ENCODE measurements at regions not wholly inside any gene's neighbourhood (a gene's known extent, or its start where the extent isn't known, plus 50 kb on each side); places are given as distances from the start of the nearest gene placed in this dataset.

DNA sequence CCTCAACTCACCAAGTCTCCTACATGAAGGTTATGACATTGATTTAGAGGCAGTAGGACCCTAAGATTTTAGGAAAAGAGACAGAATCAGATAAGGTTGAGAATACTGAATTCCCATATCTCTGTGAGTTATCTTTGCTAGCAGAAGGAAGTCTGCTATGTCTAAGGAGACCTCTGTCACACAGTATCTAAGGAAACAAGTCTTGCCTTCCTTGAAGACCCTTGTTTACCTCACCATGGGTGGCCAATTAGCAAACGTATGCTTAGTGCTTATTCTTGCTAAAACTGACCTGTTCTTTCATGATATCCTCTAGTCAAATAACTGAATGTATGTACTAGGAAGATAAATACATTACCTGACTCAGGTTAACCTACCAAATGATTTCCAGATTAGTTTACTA lies 855.4 kb upstream of the SLITRK1 start:
- H3K9me3 ChIP-seq (ENCODE audit: control insufficient read depth in 1 of 2, insufficient read depth in 1 of 2, low read depth in 1 of 2, low read length in 2 of 2), result peaks cover 0 to 5% of the 10 kb centered on the region in 2 experiments; a peak in 1 of 4 replicates
- H4K20me1 ChIP-seq (ENCODE audit: insufficient read depth), result no peaks in the 10 kb centered on the region
- ChIA-PET RAD21 (ENCODE audit: low non-redundant PET in 1 of 2, low total read pairs in 2 of 2, uncharacterized antibody in 2 of 2, unreplicated experiment in 2 of 2) (no interaction called here), CTCF (no interaction called here), POLR2A (no interaction called here)
- no peak overlapping the region for H3K27ac ChIP-seq (ENCODE audit: low read depth, low read length)
- H3K27me3 ChIP-seq (ENCODE audit: insufficient read depth, low read length), result no peaks in the 10 kb centered on the region
- H3K4me1 ChIP-seq (ENCODE audit: control insufficient read depth in 1 of 2, insufficient read depth in 2 of 2, low read length in 2 of 2), result no peaks in the 10 kb centered on the region
- no peaks in the 10 kb centered on the region for H3K36me3 ChIP-seq (ENCODE audit: control insufficient read depth in 1 of 2, insufficient read depth in 2 of 2, low read length in 2 of 2)
- no TSS peak for BruUV-seq (replicated peaks)
- no peaks in the 10 kb centered on the region for H3K9me2 ChIP-seq (ENCODE audit: insufficient read depth)
- ATAC-seq, result no peak
- no peak overlapping the region for H3K9ac ChIP-seq (ENCODE audit: low read length)
- DNase-seq (ENCODE audit: low read depth, low spot score), result no peak
- H3K4me2 ChIP-seq (ENCODE audit: low read length), result no peak overlapping the region
- intact Hi-C loops (cut with micrococcal nuclease), result no loop called here
- H3K79me2 ChIP-seq (ENCODE audit: insufficient read depth, low read length), result no peaks in the 10 kb centered on the region
- TF ChIP-seq SIN3A (IDR thresholded peaks at IDR 0.05; ENCODE audit: low read depth), result no peak
- no peak for TF ChIP-seq ZFX (IDR thresholded peaks at IDR 0.05)
- no peak for TF ChIP-seq EZH2 (IDR thresholded peaks at IDR 0.05)
- no peak for TF ChIP-seq ELF1 (IDR thresholded peaks at IDR 0.05; ENCODE audit: borderline replicate concordance, low read depth)
- TF ChIP-seq POLR2A (IDR thresholded peaks at IDR 0.05; ENCODE audit: borderline replicate concordance, extremely low read depth, insufficient read depth, insufficient read length), result no peak
- no peak for TF ChIP-seq EGR1 (IDR thresholded peaks at IDR 0.05; ENCODE audit: low read depth)
- TF ChIP-seq, protein P1, sequence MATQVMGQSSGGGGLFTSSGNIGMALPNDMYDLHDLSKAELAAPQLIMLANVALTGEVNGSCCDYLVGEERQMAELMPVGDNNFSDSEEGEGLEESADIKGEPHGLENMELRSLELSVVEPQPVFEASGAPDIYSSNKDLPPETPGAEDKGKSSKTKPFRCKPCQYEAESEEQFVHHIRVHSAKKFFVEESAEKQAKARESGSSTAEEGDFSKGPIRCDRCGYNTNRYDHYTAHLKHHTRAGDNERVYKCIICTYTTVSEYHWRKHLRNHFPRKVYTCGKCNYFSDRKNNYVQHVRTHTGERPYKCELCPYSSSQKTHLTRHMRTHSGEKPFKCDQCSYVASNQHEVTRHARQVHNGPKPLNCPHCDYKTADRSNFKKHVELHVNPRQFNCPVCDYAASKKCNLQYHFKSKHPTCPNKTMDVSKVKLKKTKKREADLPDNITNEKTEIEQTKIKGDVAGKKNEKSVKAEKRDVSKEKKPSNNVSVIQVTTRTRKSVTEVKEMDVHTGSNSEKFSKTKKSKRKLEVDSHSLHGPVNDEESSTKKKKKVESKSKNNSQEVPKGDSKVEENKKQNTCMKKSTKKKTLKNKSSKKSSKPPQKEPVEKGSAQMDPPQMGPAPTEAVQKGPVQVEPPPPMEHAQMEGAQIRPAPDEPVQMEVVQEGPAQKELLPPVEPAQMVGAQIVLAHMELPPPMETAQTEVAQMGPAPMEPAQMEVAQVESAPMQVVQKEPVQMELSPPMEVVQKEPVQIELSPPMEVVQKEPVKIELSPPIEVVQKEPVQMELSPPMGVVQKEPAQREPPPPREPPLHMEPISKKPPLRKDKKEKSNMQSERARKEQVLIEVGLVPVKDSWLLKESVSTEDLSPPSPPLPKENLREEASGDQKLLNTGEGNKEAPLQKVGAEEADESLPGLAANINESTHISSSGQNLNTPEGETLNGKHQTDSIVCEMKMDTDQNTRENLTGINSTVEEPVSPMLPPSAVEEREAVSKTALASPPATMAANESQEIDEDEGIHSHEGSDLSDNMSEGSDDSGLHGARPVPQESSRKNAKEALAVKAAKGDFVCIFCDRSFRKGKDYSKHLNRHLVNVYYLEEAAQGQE (IDR thresholded peaks at IDR 0.05; ENCODE audit: low read depth), result no peak
- no peak for TF ChIP-seq CEBPB (IDR thresholded peaks at IDR 0.05; ENCODE audit: low read depth)
- TF ChIP-seq EZH2phosphoT487 (IDR thresholded peaks at IDR 0.05; ENCODE audit: borderline replicate concordance), result no peak
- TF ChIP-seq JUND (IDR thresholded peaks at IDR 0.05), result no peak
- TF ChIP-seq, protein P2, sequence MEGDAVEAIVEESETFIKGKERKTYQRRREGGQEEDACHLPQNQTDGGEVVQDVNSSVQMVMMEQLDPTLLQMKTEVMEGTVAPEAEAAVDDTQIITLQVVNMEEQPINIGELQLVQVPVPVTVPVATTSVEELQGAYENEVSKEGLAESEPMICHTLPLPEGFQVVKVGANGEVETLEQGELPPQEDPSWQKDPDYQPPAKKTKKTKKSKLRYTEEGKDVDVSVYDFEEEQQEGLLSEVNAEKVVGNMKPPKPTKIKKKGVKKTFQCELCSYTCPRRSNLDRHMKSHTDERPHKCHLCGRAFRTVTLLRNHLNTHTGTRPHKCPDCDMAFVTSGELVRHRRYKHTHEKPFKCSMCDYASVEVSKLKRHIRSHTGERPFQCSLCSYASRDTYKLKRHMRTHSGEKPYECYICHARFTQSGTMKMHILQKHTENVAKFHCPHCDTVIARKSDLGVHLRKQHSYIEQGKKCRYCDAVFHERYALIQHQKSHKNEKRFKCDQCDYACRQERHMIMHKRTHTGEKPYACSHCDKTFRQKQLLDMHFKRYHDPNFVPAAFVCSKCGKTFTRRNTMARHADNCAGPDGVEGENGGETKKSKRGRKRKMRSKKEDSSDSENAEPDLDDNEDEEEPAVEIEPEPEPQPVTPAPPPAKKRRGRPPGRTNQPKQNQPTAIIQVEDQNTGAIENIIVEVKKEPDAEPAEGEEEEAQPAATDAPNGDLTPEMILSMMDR (IDR thresholded peaks at IDR 0.05 in 2 of 3, conservative IDR thresholded peaks at IDR 0.05 in 1 of 3; ENCODE audit: borderline replicate concordance in 1 of 3, insufficient read depth in 1 of 3, low read depth in 2 of 3, low read length in 2 of 3), result no peak
- TF ChIP-seq, protein P3, sequence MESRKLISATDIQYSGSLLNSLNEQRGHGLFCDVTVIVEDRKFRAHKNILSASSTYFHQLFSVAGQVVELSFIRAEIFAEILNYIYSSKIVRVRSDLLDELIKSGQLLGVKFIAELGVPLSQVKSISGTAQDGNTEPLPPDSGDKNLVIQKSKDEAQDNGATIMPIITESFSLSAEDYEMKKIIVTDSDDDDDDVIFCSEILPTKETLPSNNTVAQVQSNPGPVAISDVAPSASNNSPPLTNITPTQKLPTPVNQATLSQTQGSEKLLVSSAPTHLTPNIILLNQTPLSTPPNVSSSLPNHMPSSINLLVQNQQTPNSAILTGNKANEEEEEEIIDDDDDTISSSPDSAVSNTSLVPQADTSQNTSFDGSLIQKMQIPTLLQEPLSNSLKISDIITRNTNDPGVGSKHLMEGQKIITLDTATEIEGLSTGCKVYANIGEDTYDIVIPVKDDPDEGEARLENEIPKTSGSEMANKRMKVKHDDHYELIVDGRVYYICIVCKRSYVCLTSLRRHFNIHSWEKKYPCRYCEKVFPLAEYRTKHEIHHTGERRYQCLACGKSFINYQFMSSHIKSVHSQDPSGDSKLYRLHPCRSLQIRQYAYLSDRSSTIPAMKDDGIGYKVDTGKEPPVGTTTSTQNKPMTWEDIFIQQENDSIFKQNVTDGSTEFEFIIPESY (IDR thresholded peaks at IDR 0.05; ENCODE audit: extremely low read depth, insufficient replicate concordance, low read length), result no peak
- no peak for TF ChIP-seq POLR2AphosphoS5 (IDR thresholded peaks at IDR 0.05; ENCODE audit: low read depth, low read length)
- TF ChIP-seq SRF (IDR thresholded peaks at IDR 0.05; ENCODE audit: low read depth), result no peak
- TF ChIP-seq ZNF274 (IDR thresholded peaks at IDR 0.05; ENCODE audit: low read depth, low read length), result no peak
- no peak for TF ChIP-seq YY1 (IDR thresholded peaks at IDR 0.05; ENCODE audit: extremely low read depth, insufficient replicate concordance, low read depth, low read length)
- TF ChIP-seq SP1 (IDR thresholded peaks at IDR 0.05; ENCODE audit: low read depth), result no peak
- H2AFZ ChIP-seq (ENCODE audit: low read depth, low read length, poor library complexity, severe bottlenecking), result no peak overlapping the region
- no peak overlapping the region for H3K4me3 ChIP-seq (replicated peaks in 1 of 2; ENCODE audit: low read depth in 1 of 2, low read length in 2 of 2)

Measured in HCT116 (cell line).